ENCODE measurements at regions not wholly inside any gene's neighbourhood (a gene's known extent, or its start where the extent isn't known, plus 50 kb on each side); places are given as distances from the start of the nearest gene placed in this dataset.

DNA sequence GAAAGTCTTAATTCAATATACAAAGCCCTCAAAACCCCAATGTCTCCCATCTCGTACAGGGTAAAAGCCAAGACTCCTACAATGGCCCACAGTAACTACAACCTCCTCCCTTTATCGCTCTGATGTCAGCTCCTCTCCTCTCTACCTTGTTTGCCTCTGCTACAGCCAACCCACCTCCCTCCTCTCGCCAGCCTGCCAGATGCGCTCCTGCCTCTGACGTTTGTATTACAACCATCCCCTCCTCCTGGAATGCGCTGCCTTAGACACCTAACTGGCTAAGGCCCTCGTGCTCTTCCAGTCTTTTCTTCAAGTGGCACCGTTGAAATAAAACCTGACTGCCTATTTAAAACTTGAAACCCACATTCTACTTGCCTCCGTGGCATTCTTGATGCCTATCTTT, 115.3 kb upstream of the MYO3A start:
- H3K4me3 ChIP-seq (ENCODE audit: low read depth, poor library complexity, severe bottlenecking): no peak overlapping the region
- 33 to 37% methylated on average over 9 of the region's 9 CpGs for WGBS, 2 donors
- DNase-seq (ENCODE audit: low spot score in 2 of 2): no peak
- TF ChIP-seq POLR2A (IDR thresholded peaks at IDR 0.05): no peak
- TF ChIP-seq, protein P1, sequence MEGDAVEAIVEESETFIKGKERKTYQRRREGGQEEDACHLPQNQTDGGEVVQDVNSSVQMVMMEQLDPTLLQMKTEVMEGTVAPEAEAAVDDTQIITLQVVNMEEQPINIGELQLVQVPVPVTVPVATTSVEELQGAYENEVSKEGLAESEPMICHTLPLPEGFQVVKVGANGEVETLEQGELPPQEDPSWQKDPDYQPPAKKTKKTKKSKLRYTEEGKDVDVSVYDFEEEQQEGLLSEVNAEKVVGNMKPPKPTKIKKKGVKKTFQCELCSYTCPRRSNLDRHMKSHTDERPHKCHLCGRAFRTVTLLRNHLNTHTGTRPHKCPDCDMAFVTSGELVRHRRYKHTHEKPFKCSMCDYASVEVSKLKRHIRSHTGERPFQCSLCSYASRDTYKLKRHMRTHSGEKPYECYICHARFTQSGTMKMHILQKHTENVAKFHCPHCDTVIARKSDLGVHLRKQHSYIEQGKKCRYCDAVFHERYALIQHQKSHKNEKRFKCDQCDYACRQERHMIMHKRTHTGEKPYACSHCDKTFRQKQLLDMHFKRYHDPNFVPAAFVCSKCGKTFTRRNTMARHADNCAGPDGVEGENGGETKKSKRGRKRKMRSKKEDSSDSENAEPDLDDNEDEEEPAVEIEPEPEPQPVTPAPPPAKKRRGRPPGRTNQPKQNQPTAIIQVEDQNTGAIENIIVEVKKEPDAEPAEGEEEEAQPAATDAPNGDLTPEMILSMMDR (IDR thresholded peaks at IDR 0.05): no peak
- intact Hi-C loops (cut with DNase I; ENCODE audit: low total_unique reads): no loop called here

DNA sequence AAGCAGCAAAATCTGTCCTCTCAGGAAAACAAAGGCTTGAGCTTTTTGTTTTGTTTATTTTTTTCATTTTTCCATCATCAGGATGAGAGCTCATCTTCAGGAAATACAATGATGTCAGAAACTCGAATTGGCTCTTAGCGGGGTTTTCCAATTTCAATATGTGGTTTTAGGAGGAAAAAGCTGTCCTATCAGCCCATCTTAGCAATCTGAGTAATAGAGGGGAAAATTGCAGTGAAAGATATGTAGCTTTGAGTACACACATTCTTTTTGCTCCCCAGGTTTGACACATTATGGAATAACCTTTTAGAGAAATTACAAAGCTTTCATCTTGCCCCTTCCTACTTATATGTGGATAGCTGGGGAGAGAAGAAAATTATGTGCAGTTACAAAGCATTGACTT, 113.6 kb upstream of the MYO3A start:
- no peak for DNase-seq (ENCODE audit: low spot score in 2 of 2)
- H3K4me3 ChIP-seq (ENCODE audit: low read depth, poor library complexity, severe bottlenecking): no peak overlapping the region
- 73 to 79% methylated on average over 2 of the region's 2 CpGs for WGBS, 2 donors
- TF ChIP-seq, protein P1 (IDR thresholded peaks at IDR 0.05): no peak
- TF ChIP-seq POLR2A (IDR thresholded peaks at IDR 0.05): no peak
- intact Hi-C loops (cut with DNase I; ENCODE audit: low total_unique reads): no loop called here

DNA sequence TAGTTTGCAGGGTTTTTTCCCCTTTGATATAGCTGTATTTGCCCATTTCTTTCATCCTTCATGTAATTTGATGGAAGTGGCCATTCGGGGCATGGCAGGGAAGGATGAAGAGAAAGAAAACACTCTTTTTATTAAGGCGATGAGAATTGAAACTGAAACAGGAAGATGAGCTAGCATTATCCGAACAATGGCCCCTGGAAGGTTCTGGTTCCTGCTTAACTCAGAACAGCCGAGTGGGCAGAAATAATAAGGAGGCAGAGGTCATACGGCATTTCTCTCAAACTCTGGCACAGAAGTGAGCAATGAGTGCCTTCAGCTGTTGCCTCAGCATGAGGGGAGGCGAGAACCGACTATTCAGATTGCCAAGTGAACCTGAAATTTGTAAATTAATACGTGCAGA, 113.2 kb upstream of the MYO3A start:
- H3K4me3 ChIP-seq (ENCODE audit: low read depth, poor library complexity, severe bottlenecking): no peak overlapping the region
- no peak for DNase-seq (ENCODE audit: low spot score in 2 of 2)
- TF ChIP-seq, protein P1 (IDR thresholded peaks at IDR 0.05): no peak
- no peak for TF ChIP-seq POLR2A (IDR thresholded peaks at IDR 0.05)
- intact Hi-C loops (cut with DNase I; ENCODE audit: low total_unique reads): no loop called here
- 49 to 68% methylated on average over 8 of the region's 8 CpGs for WGBS, 2 donors

DNA sequence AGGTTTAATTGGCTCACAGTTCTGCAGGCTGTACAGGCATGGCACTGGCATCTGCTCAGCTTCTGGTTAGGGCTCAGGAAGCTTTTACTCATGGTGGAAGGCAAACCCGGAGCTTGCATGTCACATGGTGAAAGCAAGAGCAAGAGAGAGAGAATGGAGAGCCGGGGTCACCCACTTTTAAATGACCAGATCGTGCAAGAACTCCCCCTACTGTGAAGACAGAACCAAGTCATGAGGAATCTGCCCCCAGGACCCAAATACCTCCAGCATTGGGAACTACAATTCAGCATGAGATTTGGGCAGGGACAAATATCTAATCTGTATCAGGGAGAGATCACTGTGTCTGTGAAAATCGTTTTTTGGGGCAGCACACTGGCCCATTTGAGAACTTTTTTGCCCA, 110.0 kb upstream of the MYO3A start:
- DNase-seq (ENCODE audit: low spot score in 2 of 2): no peak
- TF ChIP-seq, protein P1 (IDR thresholded peaks at IDR 0.05): no peak
- TF ChIP-seq POLR2A (IDR thresholded peaks at IDR 0.05): no peak
- H3K4me3 ChIP-seq (ENCODE audit: low read depth, poor library complexity, severe bottlenecking): no peak overlapping the region
- 36 to 43% methylated on average over 4 of the region's 4 CpGs for WGBS, 2 donors
- intact Hi-C loops (cut with DNase I; ENCODE audit: low total_unique reads): no loop called here

DNA sequence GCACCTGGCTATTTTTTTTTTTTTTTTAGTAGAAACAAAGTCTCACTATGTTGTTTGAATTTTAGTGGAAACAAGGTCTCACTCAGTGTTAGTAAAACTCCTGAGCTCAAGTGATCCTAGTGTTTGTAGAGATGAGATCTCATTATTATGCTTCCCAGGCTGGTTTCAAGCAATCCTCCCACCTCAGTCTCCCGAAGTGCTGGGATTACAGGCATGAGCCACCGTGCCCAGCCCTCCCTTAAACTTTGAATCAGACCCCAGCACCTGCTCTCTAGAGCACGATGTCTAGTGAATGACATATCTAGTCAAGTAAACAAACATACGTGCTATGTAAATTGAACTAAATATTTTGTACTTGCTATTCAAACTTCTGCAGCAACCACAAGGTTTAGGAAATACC, 105.6 kb upstream of the MYO3A start:
- intact Hi-C loops (cut with DNase I; ENCODE audit: low total_unique reads): no loop called here
- no peak for TF ChIP-seq POLR2A (IDR thresholded peaks at IDR 0.05)
- TF ChIP-seq, protein P1 (IDR thresholded peaks at IDR 0.05): no peak

DNA sequence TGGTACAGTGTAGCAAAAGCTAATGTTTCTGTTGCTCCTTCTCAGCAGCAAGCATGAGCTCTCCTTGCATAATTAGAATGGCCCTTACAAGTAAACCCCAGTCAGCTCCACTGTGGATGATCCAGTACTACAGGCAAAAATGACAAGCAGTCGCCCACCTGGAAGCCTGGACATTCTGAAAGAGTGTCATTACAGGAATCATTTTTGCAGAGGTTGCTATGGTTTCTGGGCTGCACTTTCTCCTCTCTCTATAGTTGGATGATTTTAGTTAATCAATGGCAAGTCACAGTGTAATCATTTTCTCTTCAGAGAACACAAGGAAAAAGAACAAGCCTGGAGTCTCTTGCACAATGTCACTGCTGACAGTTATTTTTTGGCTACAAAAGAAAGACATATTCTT, 102.9 kb upstream of the MYO3A start:
- TF ChIP-seq POLR2A (IDR thresholded peaks at IDR 0.05): no peak
- TF ChIP-seq, protein P1 (IDR thresholded peaks at IDR 0.05): no peak
- no peak for DNase-seq (ENCODE audit: low spot score in 2 of 2)
- WGBS, 2 donors: 57 to 65% methylated on average over 1 of the region's 1 CpG
- intact Hi-C loops (cut with DNase I; ENCODE audit: low total_unique reads): no loop called here
- H3K4me3 ChIP-seq (ENCODE audit: low read depth, poor library complexity, severe bottlenecking): no peak overlapping the region

More for the DNA sequence above, 105.6 kb upstream of the MYO3A start:
- no peak overlapping the region for H3K4me3 ChIP-seq (ENCODE audit: low read depth, poor library complexity, severe bottlenecking)
- DNase-seq (ENCODE audit: low spot score in 2 of 2): no peak
- 41 to 43% methylated on average over 4 of the region's 4 CpGs for WGBS, 2 donors
